HCT116 (cell line): ENCODE measurements at regions not wholly inside any gene's neighbourhood (a gene's known extent, or its start where the extent isn't known, plus 50 kb on each side); places are given as distances from the start of the nearest gene placed in this dataset.

Experiments
- ATAC-seq: fragments of 200-7000 bp; cut with Tn5 transposase; 2 replicates; pipeline ENCODE4 v1.9.1; 2020; ENCODE audit warnings: mild to moderate bottlenecking, moderate library complexity
- BruUV-seq: library from RNA; stranded (reverse); fragments of 400-500 nt; replicated peaks from 2 replicates; lab custom pipeline; 2021; lab: Mats Ljungman, UMichigan
- CTCF ChIA-PET: fragments of 300-600 bp; sonication (Branson Sonifier 250); formaldehyde crosslinking; loops from one replicate; lab custom pipeline; 2021; ENCODE audit warnings: antibody characterized with exemption; lab: Charles Lee
- POLR2A ChIA-PET: fragments of 300-600, 350-600 bp; sonication (Branson Sonifier 250); formaldehyde crosslinking; loops from one replicate; lab custom pipeline; 2021; ENCODE audit warnings: antibody characterized with exemption; lab: Charles Lee
- RAD21 ChIA-PET, 2 experiments: fragments of 300-600 bp; sonication (Branson Sonifier 250); formaldehyde crosslinking; loops; one replicate each; lab custom pipeline; 2023; ENCODE audit warnings: low total read pairs in 2 of 2; ENCODE audit not compliant: uncharacterized antibody in 2 of 2, unreplicated experiment in 2 of 2, low non-redundant PET in 1 of 2; lab: Charles Lee
- DNase-seq: peaks from one replicate; pipeline ENCODE4 v3.0.0-alpha.2; 2010; ENCODE audit warnings: low read depth, low spot score
- H2AFZ ChIP-seq: fragments of 200-600 bp; shearing (Covaris generic), sonication (generic); 2 replicates; pipeline ENCODE4 v1.6.1; 2017; ENCODE audit warnings: low read depth, mixed run types, mixed read lengths, antibody characterized with exemption, low read length; ENCODE audit not compliant: poor library complexity, severe bottlenecking
- H3K27ac ChIP-seq: 2 replicates; pipeline ENCODE4 v1.5.1; 2012; ENCODE audit warnings: low read depth, low read length
- H3K27me3 ChIP-seq: fragments of 200-600 bp; sonication (generic); 2 replicates; pipeline ENCODE4 v1.6.1; 2016; ENCODE audit warnings: mixed run types, low read length, mixed read lengths; ENCODE audit not compliant: insufficient read depth
- H3K36me3 ChIP-seq, 2 experiments: fragments of 200-500 bp in 1 of 2; fragments of 200-600 bp in 1 of 2; sonication (Bioruptor generic) in 1 of 2; sonication (generic) in 1 of 2; 2 replicates each; pipeline versions ENCODE4 v1.5.1 to v1.6.1; 2014 to 2016; ENCODE audit warnings: low read length in 2 of 2, inconsistent platforms in 1 of 2, mixed read lengths in 1 of 2, mixed run types in 1 of 2; ENCODE audit not compliant: insufficient read depth in 2 of 2, control insufficient read depth in 1 of 2
- H3K4me1 ChIP-seq, 2 experiments: fragments of 200-600 bp in 1 of 2; sonication (generic) in 1 of 2; 2 replicates each; pipeline versions ENCODE4 v1.5.1 to v1.6.1; 2012 to 2017; ENCODE audit warnings: low read length in 2 of 2, inconsistent platforms in 1 of 2, mild to moderate bottlenecking in 1 of 2, mixed read lengths in 1 of 2, mixed run types in 1 of 2, moderate library complexity in 1 of 2; ENCODE audit not compliant: insufficient read depth in 2 of 2, control insufficient read depth in 1 of 2
- H3K4me2 ChIP-seq: fragments of 200-600 bp; sonication (generic); 2 replicates; pipeline ENCODE4 v1.6.1; 2017; ENCODE audit warnings: mixed run types, low read length, mixed read lengths
- H3K4me3 ChIP-seq, 2 experiments: fragments of 200-600 bp in 1 of 2; sonication (generic) in 1 of 2; replicated peaks in 1 of 2; 2 replicates each; pipeline ENCODE4 v1.5.1; 2011 to 2016; ENCODE audit warnings: low read length in 2 of 2, control low read depth in 1 of 2, low read depth in 1 of 2, mild to moderate bottlenecking in 1 of 2, mixed read lengths in 1 of 2, mixed run types in 1 of 2
- H3K79me2 ChIP-seq: fragments of 200-600 bp; sonication (generic); 2 replicates; pipeline ENCODE4 v1.6.1; 2017; ENCODE audit warnings: mild to moderate bottlenecking, mixed run types, low read length, moderate library complexity, mixed read lengths; ENCODE audit not compliant: insufficient read depth
- H3K9ac ChIP-seq: fragments of 200-600 bp; sonication (generic); 2 replicates; pipeline ENCODE4 v1.6.1; 2016; ENCODE audit warnings: low read length, mixed read lengths
- H3K9me2 ChIP-seq: fragments of 200-600 bp; sonication (generic), shearing (Covaris generic); 2 replicates; pipeline ENCODE4 v1.6.1; 2017; ENCODE audit warnings: mixed run types, mild to moderate bottlenecking, moderate library complexity; ENCODE audit not compliant: insufficient read depth
- H3K9me3 ChIP-seq, 2 experiments: fragments of 200-500 bp in 1 of 2; fragments of 200-600 bp in 1 of 2; sonication (Bioruptor generic) in 1 of 2; sonication (generic) in 1 of 2; 2 replicates each; pipeline ENCODE4 v1.6.1; 2014 to 2017; ENCODE audit warnings: low read length in 2 of 2, mixed read lengths in 2 of 2, inconsistent platforms in 1 of 2, low read depth in 1 of 2, mild to moderate bottlenecking in 1 of 2, mixed run types in 1 of 2, moderate library complexity in 1 of 2; ENCODE audit not compliant: control insufficient read depth in 1 of 2, insufficient read depth in 1 of 2
- H4K20me1 ChIP-seq: fragments of 200-600 bp; sonication (generic), shearing (Covaris generic); 2 replicates; pipeline ENCODE4 v1.6.1; 2017; ENCODE audit warnings: mixed run types, mild to moderate bottlenecking, moderate library complexity; ENCODE audit not compliant: insufficient read depth
- ATF3 ChIP-seq: IDR thresholded peaks from 2 replicates; pipeline ENCODE4 v1.6.1; 2012
- CEBPB ChIP-seq: IDR thresholded peaks from 2 replicates; pipeline ENCODE4 v1.6.1; 2012; ENCODE audit warnings: low read depth
- EGR1 ChIP-seq: IDR thresholded peaks from 2 replicates; pipeline ENCODE4 v1.6.1; 2012; ENCODE audit warnings: low read depth
- EZH2 ChIP-seq: fragments of 200-600 bp; sonication (generic); IDR thresholded peaks from 2 replicates; pipeline ENCODE4 v1.6.1; 2017; ENCODE audit warnings: antibody characterized with exemption, mixed run types
- EZH2phosphoT487 ChIP-seq: fragments of 200-600 bp; IDR thresholded peaks from 2 replicates; pipeline ENCODE4 v1.6.1; 2018; ENCODE audit warnings: antibody characterized with exemption, borderline replicate concordance
- MAX ChIP-seq: IDR thresholded peaks from 2 replicates; pipeline ENCODE4 v1.6.1; 2012
- RAD21 ChIP-seq: IDR thresholded peaks from 2 replicates; pipeline ENCODE4 v1.6.1; 2012; ENCODE audit warnings: low read depth, mild to moderate bottlenecking
- REST ChIP-seq: IDR thresholded peaks from 2 replicates; pipeline ENCODE4 v1.6.1; 2012; ENCODE audit warnings: low read depth
- ZFX ChIP-seq: fragments of 450-650 bp; IDR thresholded peaks from 2 replicates; pipeline ENCODE4 v1.6.1; 2017
- intact Hi-C: fragments of 100-400 bp; cut with micrococcal nuclease; formaldehyde crosslinking; loops from 2 replicates; pipeline ENCODE4 v1.10.0; 2022

- no peaks in the 10 kb centered on the region for H3K4me1 ChIP-seq
- H4K20me1 ChIP-seq: no peaks in the 10 kb centered on the region
- H3K4me3 ChIP-seq: no peak overlapping the region
- H3K36me3 ChIP-seq: no peaks in the 10 kb centered on the region
- intact Hi-C loops: no loop called here
- H3K9ac ChIP-seq: no peak overlapping the region
- no peak overlapping the region for H3K27ac ChIP-seq
- ATAC-seq (no peak), DNase-seq (no peak)
- TF ChIP-seq CEBPB: no peak
- no peak for TF ChIP-seq REST
- TF ChIP-seq RAD21: no peak
- no peak for TF ChIP-seq ZFX
- TF ChIP-seq EGR1: no peak
- no peak for TF ChIP-seq MAX
- no peak for TF ChIP-seq EZH2
- TF ChIP-seq ATF3: no peak
- TF ChIP-seq EZH2phosphoT487: no peak
- RAD21 ChIA-PET: no interaction called here
- no peaks in the 10 kb centered on the region for H3K9me2 ChIP-seq
- H3K27me3 ChIP-seq: no peaks in the 10 kb centered on the region
- BruUV-seq: no TSS peak
- POLR2A ChIA-PET: no interaction called here
- no peaks in the 10 kb centered on the region for H3K79me2 ChIP-seq
- H3K9me3 ChIP-seq: peaks cover 4 to 6% of the 10 kb centered on the region in 2 experiments; a peak in 2 of 4 replicates
- CTCF ChIA-PET: no interaction called here
- H3K4me2 ChIP-seq: no peak overlapping the region
- H2AFZ ChIP-seq: no peak overlapping the region
Observed at GRCh38 chr9:79809316-79809876, 237.6 kb downstream of the TLE4 start.
